ENCODE measurements at regions not wholly inside any gene's neighbourhood (a gene's known extent, or its start where the extent isn't known, plus 50 kb on each side); places are given as distances from the start of the nearest gene placed in this dataset.

DNA sequence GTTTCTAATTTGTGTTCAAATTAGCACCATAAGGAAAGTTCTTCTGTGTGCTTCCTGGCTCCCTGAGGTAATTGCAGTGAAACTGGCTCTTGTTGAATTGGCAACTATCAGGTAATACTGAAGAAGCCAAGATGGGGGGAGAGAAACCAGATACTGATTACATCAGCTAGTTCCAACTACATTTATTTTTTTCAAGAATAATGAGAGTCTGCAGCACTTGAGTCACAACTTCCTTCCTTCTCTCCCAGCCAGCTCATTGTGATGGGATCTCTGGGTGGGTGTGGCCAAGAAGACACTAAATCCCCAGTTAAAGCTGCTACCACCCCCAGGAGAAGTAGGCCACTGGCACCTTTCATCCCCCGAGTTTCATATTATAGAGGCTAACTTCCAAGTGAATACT is 100.7 kb upstream of the RXFP2 start:
- H3K27ac ChIP-seq (ENCODE audit: low read depth, low read length), result no peak overlapping the region
- TF ChIP-seq EGR1 (IDR thresholded peaks at IDR 0.05; ENCODE audit: low read depth) (no peak), EZH2 (IDR thresholded peaks at IDR 0.05) (no peak), CBX3 (IDR thresholded peaks at IDR 0.05; ENCODE audit: low read depth) (no peak), SP1 (IDR thresholded peaks at IDR 0.05; ENCODE audit: low read depth) (no peak), YY1 (IDR thresholded peaks at IDR 0.05; ENCODE audit: extremely low read depth, insufficient replicate concordance, low read depth, low read length) (no peak), POLR2AphosphoS5 (IDR thresholded peaks at IDR 0.05; ENCODE audit: low read depth, low read length) (no peak), ZFX (IDR thresholded peaks at IDR 0.05) (no peak), RAD21 (IDR thresholded peaks at IDR 0.05; ENCODE audit: low read depth) (no peak), CEBPB (IDR thresholded peaks at IDR 0.05; ENCODE audit: low read depth) (no peak), POLR2A (IDR thresholded peaks at IDR 0.05; ENCODE audit: borderline replicate concordance, extremely low read depth, insufficient read depth, insufficient read length) (no peak), CTCF (IDR thresholded peaks at IDR 0.05 in 2 of 3, conservative IDR thresholded peaks at IDR 0.05 in 1 of 3; ENCODE audit: borderline replicate concordance in 1 of 3, insufficient read depth in 1 of 3, low read depth in 2 of 3, low read length in 2 of 3) (no peak), TCF7L2 (IDR thresholded peaks at IDR 0.05; ENCODE audit: borderline replicate concordance, extremely low read depth, insufficient read depth, insufficient read length) (no peak), SIN3A (IDR thresholded peaks at IDR 0.05; ENCODE audit: low read depth) (no peak), ZNF274 (IDR thresholded peaks at IDR 0.05; ENCODE audit: low read depth, low read length) (no peak), REST (IDR thresholded peaks at IDR 0.05; ENCODE audit: low read depth) (no peak), JUND (IDR thresholded peaks at IDR 0.05) (no peak), ELF1 (IDR thresholded peaks at IDR 0.05; ENCODE audit: borderline replicate concordance, low read depth) (no peak)
- TF ChIP-seq, protein P1, sequence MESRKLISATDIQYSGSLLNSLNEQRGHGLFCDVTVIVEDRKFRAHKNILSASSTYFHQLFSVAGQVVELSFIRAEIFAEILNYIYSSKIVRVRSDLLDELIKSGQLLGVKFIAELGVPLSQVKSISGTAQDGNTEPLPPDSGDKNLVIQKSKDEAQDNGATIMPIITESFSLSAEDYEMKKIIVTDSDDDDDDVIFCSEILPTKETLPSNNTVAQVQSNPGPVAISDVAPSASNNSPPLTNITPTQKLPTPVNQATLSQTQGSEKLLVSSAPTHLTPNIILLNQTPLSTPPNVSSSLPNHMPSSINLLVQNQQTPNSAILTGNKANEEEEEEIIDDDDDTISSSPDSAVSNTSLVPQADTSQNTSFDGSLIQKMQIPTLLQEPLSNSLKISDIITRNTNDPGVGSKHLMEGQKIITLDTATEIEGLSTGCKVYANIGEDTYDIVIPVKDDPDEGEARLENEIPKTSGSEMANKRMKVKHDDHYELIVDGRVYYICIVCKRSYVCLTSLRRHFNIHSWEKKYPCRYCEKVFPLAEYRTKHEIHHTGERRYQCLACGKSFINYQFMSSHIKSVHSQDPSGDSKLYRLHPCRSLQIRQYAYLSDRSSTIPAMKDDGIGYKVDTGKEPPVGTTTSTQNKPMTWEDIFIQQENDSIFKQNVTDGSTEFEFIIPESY (IDR thresholded peaks at IDR 0.05; ENCODE audit: extremely low read depth, insufficient replicate concordance, low read length), result no peak
- TF ChIP-seq, protein P2, sequence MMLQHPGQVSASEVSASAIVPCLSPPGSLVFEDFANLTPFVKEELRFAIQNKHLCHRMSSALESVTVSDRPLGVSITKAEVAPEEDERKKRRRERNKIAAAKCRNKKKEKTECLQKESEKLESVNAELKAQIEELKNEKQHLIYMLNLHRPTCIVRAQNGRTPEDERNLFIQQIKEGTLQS (IDR thresholded peaks at IDR 0.05), result no peak
- H3K4me1 ChIP-seq (ENCODE audit: control insufficient read depth in 1 of 2, insufficient read depth in 2 of 2, low read length in 2 of 2), result no peaks in the 10 kb centered on the region
- RAD21 ChIA-PET (ENCODE audit: low non-redundant PET in 1 of 2, low total read pairs in 2 of 2, uncharacterized antibody in 2 of 2, unreplicated experiment in 2 of 2), result no interaction called here
- H3K36me3 ChIP-seq (ENCODE audit: control insufficient read depth in 1 of 2, insufficient read depth in 2 of 2, low read length in 2 of 2), result no peaks in the 10 kb centered on the region
- H3K27me3 ChIP-seq (ENCODE audit: insufficient read depth, low read length), result peaks cover 5% of the 10 kb centered on the region; the same call in 1 of the 2 replicates
- no peaks in the 10 kb centered on the region for H3K79me2 ChIP-seq (ENCODE audit: insufficient read depth, low read length)
- intact Hi-C loops (cut with micrococcal nuclease), result no loop called here
- CTCF ChIA-PET, result no interaction called here
- ATAC-seq (no peak), DNase-seq (ENCODE audit: low read depth, low spot score) (no peak)
- no TSS peak for BruUV-seq (replicated peaks)
- H3K4me3 ChIP-seq (replicated peaks in 1 of 2; ENCODE audit: low read depth in 1 of 2, low read length in 2 of 2), result no peak overlapping the region
- H2AFZ ChIP-seq (ENCODE audit: low read depth, low read length, poor library complexity, severe bottlenecking), result no peak overlapping the region
- H3K4me2 ChIP-seq (ENCODE audit: low read length), result no peak overlapping the region
- POLR2A ChIA-PET, result interaction anchor here (1.4 kb wide), 1 partner anchor 9 kb away, joined by 5 read pairs; no protein-coding TSS in a partner anchor
- no peaks in the 10 kb centered on the region for H3K9me2 ChIP-seq (ENCODE audit: insufficient read depth)
- H4K20me1 ChIP-seq (ENCODE audit: insufficient read depth), result no peaks in the 10 kb centered on the region
- H3K9me3 ChIP-seq (ENCODE audit: control insufficient read depth in 1 of 2, insufficient read depth in 1 of 2, low read depth in 1 of 2, low read length in 2 of 2), result no peaks in the 10 kb centered on the region
- no peak overlapping the region for H3K9ac ChIP-seq (ENCODE audit: low read length)
